ENCODE measurements at regions not wholly inside any gene's neighbourhood (a gene's known extent, or its start where the extent isn't known, plus 50 kb on each side); places are given as distances from the start of the nearest gene placed in this dataset.

DNA sequence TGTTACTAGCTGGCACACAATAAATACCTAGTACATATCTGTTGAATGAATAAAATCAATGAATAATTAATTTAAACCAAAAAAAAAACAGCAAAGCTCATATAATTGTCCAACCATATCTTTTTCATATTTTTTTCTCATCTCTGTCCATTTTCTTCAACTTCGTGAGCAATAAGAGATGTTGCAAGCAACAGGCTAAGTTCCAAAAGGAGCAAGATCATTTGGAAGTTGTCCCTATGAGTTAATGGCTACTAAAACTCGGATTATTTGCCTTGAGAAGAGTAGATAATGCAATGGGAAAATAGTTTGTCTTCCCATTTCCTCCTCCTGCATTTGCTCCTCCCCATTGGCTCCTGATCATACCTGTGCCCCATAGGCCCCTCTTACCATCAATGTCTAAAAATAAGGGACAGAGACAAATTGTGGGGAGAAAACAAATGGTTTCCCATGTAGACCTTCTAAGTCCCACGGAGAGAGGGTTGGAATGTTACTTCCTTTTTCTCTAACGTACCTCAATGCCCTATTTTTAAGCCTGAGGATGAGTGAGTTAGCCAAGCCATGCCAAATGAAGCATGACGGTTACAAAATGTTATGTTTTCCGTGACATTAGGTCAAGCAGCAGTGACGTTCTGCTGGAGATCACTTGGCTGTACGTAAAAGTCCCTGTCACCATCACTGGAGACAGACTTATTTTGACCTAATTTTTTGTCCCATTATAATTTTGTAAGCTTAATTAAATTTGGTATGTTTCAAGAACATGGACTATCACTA, 217.3 kb upstream of the PREP start:
- TF ChIP-seq, protein P1, sequence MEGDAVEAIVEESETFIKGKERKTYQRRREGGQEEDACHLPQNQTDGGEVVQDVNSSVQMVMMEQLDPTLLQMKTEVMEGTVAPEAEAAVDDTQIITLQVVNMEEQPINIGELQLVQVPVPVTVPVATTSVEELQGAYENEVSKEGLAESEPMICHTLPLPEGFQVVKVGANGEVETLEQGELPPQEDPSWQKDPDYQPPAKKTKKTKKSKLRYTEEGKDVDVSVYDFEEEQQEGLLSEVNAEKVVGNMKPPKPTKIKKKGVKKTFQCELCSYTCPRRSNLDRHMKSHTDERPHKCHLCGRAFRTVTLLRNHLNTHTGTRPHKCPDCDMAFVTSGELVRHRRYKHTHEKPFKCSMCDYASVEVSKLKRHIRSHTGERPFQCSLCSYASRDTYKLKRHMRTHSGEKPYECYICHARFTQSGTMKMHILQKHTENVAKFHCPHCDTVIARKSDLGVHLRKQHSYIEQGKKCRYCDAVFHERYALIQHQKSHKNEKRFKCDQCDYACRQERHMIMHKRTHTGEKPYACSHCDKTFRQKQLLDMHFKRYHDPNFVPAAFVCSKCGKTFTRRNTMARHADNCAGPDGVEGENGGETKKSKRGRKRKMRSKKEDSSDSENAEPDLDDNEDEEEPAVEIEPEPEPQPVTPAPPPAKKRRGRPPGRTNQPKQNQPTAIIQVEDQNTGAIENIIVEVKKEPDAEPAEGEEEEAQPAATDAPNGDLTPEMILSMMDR (IDR thresholded peaks at IDR 0.05; ENCODE audit: insufficient read depth, low read length, poor library complexity, severe bottlenecking), result no peak
- TF ChIP-seq EZH2phosphoT487 (conservative IDR thresholded peaks at IDR 0.05; ENCODE audit: low read length), result no peak
